ENCODE measurements at regions not wholly inside any gene's neighbourhood (a gene's known extent, or its start where the extent isn't known, plus 50 kb on each side); places are given as distances from the start of the nearest gene placed in this dataset.

DNA sequence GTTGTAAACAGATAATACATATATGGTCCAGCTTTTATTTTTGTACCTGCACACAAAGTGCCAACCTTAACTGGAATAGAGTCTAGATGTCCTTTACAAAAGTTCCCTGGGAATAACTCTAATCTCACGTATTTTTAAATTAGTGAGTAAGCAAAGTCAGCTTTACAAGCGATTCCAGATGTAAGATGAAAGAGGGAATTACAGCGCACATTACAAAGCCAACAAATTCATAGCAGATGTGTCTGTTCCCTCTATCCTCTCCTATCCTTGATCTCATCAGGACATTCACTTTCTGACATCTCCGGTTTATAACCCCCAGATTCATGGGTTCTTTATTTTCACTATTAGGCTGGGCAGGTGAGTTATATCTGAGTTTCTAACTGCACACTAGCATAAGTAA, 406.8 kb upstream of the ZNF385D start:
- H3K36me3 ChIP-seq = no peaks in the 10 kb centered on the region
- no peaks in the 10 kb centered on the region for H3K4me1 ChIP-seq
- no peak overlapping the region for H3K27ac ChIP-seq
- TF ChIP-seq CTCF (IDR thresholded peaks at IDR 0.05) = no peak
- TF ChIP-seq POLR2A (IDR thresholded peaks at IDR 0.05) = no peak
- TF ChIP-seq EP300 (IDR thresholded peaks at IDR 0.05) = no peak
- no peak for TF ChIP-seq POLR2AphosphoS5 (IDR thresholded peaks at IDR 0.05)
- no peaks in the 10 kb centered on the region for H3K27me3 ChIP-seq
- no peak for ATAC-seq
- 86 to 91% methylated on average over 1 to 4 of the region's 4 CpGs for WGBS, 2 donors (ENCODE audit: low coverage in 1 of 2)
- H3K9me3 ChIP-seq = no peaks in the 10 kb centered on the region
- H3K4me3 ChIP-seq = no peak overlapping the region

DNA sequence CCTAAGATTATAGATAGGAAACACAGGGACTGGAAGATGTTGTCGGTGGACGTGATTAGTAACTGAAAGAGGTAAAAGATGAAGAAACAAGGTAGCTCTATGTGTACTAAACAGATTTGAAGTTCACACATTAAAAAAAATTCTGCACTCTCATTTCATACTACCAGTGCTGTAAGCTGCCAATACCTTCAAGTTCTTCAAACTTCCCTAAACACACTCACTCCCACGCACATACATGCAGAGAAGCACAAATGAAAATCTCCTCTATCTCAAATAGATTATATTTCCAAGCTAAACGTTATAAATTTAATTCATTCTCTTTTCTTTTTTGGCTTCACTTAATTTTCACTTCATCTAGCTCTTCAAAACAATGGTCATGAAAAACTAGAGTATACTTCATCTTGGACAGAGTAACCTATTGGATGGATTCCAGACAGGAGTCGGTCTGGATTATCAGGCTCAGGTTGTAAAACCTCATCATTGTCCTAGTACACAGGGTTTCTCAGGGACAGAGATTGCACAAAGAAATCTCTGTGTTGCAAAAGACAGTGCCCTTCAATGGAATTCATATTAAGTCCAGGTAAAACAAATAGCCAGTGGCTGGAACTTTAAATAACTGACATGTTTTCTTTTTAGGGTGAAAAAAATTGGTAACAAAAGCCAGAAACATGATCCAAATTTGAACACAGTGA, 408.1 kb upstream of the ZNF385D start:
- Histone ChIP-seq H3K9me3 (no peaks in the 10 kb centered on the region), H3K4me1 (no peaks in the 10 kb centered on the region), H3K27ac (no peak overlapping the region), H3K4me3 (no peak overlapping the region), H3K36me3 (no peaks in the 10 kb centered on the region), H3K27me3 (no peaks in the 10 kb centered on the region)
- 50 to 62% methylated on average over 4 to 5 of the region's 5 CpGs for WGBS, 2 donors (ENCODE audit: low coverage in 1 of 2)
- no peak for ATAC-seq
- no peak for TF ChIP-seq CTCF (IDR thresholded peaks at IDR 0.05)
- TF ChIP-seq POLR2AphosphoS5 (IDR thresholded peaks at IDR 0.05) = no peak
- TF ChIP-seq EP300 (IDR thresholded peaks at IDR 0.05) = no peak
- no peak for TF ChIP-seq POLR2A (IDR thresholded peaks at IDR 0.05)

- Histone ChIP-seq H3K36me3 (no peaks in the 10 kb centered on the region), H3K27ac (no peak overlapping the region), H3K9me3 (no peaks in the 10 kb centered on the region), H3K4me1 (no peaks in the 10 kb centered on the region), H3K4me3 (no peak overlapping the region), H3K27me3 (no peaks in the 10 kb centered on the region)
- ATAC-seq = no peak
- no peak for TF ChIP-seq POLR2A (IDR thresholded peaks at IDR 0.05)
- TF ChIP-seq CTCF (IDR thresholded peaks at IDR 0.05) = no peak
- no peak for TF ChIP-seq EP300 (IDR thresholded peaks at IDR 0.05)
- TF ChIP-seq POLR2AphosphoS5 (IDR thresholded peaks at IDR 0.05) = no peak
Observed at GRCh38 chr3:22161315-22161714, 410.3 kb upstream of the ZNF385D start.

- ATAC-seq = no peak
- 76 to 77% methylated on average over 1 of the region's 1 CpG for WGBS, 2 donors (ENCODE audit: low coverage in 1 of 2)
- Histone ChIP-seq H3K36me3 (no peaks in the 10 kb centered on the region), H3K4me1 (no peaks in the 10 kb centered on the region), H3K27ac (no peak overlapping the region), H3K4me3 (no peak overlapping the region), H3K27me3 (no peaks in the 10 kb centered on the region), H3K9me3 (peaks cover 0 to 3% (median 0%) of the 10 kb centered on the region in 3 donors)
- no peak for TF ChIP-seq CTCF (IDR thresholded peaks at IDR 0.05)
- TF ChIP-seq POLR2AphosphoS5 (IDR thresholded peaks at IDR 0.05) = no peak
- no peak for TF ChIP-seq EP300 (IDR thresholded peaks at IDR 0.05)
- TF ChIP-seq POLR2A (IDR thresholded peaks at IDR 0.05) = no peak
Observed at GRCh38 chr3:22170370-22170769, 419.4 kb upstream of the ZNF385D start.

GRCh38 chr3:22172964-22173363, 422.0 kb upstream of the ZNF385D start:
- H3K9me3 ChIP-seq = no peaks in the 10 kb centered on the region
- H3K27ac ChIP-seq = no peak overlapping the region
- H3K4me1 ChIP-seq = no peaks in the 10 kb centered on the region
- 83 to 84% methylated on average over 4 of the region's 4 CpGs for WGBS, 2 donors (ENCODE audit: low coverage in 1 of 2)
- H3K4me3 ChIP-seq = no peak overlapping the region
- ATAC-seq = no peak
- no peaks in the 10 kb centered on the region for H3K27me3 ChIP-seq
- TF ChIP-seq CTCF (IDR thresholded peaks at IDR 0.05) = no peak
- no peak for TF ChIP-seq POLR2AphosphoS5 (IDR thresholded peaks at IDR 0.05)
- TF ChIP-seq EP300 (IDR thresholded peaks at IDR 0.05) = no peak
- no peak for TF ChIP-seq POLR2A (IDR thresholded peaks at IDR 0.05)
- no peaks in the 10 kb centered on the region for H3K36me3 ChIP-seq

All from gastroesophageal sphincter (tissue), 4 donors.